ENCODE measurements at regions not wholly inside any gene's neighbourhood (a gene's known extent, or its start where the extent isn't known, plus 50 kb on each side); places are given as distances from the start of the nearest gene placed in this dataset.
"Not testable (repeated sequence)": the region's sequence is repeated elsewhere in the genome, so short reads cannot be mapped to it uniquely, and the experiment has no call there.

GRCh38 chrX:34839451-34839850 is 103.1 kb upstream of the FAM47B start:
- no peaks in the 10 kb centered on the region for H3K27me3 Mint-ChIP-seq
- no peak overlapping the region for H3K27ac Mint-ChIP-seq
- peaks cover 12% of the 10 kb centered on the region for H3K9me3 Mint-ChIP-seq (ENCODE audit: low read depth)
- H3K4me3 Mint-ChIP-seq (ENCODE audit: low read depth), result no peak overlapping the region
- H3K4me1 Mint-ChIP-seq (ENCODE audit: low read depth), result no peaks in the 10 kb centered on the region
- no peaks in the 10 kb centered on the region for H3K36me3 Mint-ChIP-seq (ENCODE audit: insufficient read depth)
- TF ChIP-seq CTCF (IDR thresholded peaks at IDR 0.05; ENCODE audit: unreplicated experiment), result no peak
- DNase-seq (ENCODE audit: low spot score, unreplicated experiment), result no peak

DNA sequence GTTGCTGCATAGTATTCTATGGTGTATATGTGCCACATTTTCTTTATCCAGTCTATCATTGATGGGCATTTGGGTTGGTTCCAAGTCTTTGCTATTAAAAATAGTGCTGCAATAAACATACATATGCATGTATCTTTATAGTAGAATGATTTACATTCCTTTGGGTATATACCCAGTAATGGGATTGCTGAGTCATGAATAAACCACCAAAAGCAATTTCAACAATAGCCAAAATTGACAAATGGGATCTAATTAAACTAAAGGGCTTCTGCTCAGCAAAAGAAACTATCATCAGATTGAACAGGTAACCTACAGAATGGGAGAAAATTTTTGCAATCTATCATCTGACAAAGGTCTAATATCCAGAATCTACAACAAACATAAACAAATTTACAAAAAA is 101.4 kb upstream of the FAM47B start:
- H3K4me3 Mint-ChIP-seq (ENCODE audit: low read depth); H3K27ac Mint-ChIP-seq; H3K36me3 Mint-ChIP-seq (ENCODE audit: insufficient read depth); H3K4me1 Mint-ChIP-seq (ENCODE audit: low read depth); DNase-seq (ENCODE audit: low spot score, unreplicated experiment); H3K27me3 Mint-ChIP-seq: not testable (repeated sequence)
- peaks cover 16% of the 10 kb centered on the region for H3K9me3 Mint-ChIP-seq (ENCODE audit: low read depth)

DNA sequence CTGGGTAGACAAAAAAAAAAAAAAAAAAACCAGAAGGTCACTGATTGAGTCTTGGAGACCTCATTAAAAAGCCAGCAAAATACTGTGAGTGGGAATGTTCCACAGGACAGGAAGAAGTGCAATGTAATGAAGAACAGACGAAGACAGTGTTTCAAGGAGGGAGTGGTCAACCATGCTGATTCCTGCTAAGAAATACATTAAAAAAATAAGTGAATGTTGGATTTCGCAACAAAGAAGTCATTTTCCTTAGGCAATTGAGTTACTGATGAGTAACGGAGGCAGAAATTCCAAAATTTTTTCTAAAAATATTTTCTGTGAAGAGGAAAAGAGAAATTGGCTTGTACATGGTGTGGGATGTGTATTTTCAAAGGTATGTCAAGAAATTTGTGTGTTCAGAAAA is 94.3 kb upstream of the FAM47B start:
- no peaks in the 10 kb centered on the region for H3K27me3 Mint-ChIP-seq
- H3K4me3 Mint-ChIP-seq (ENCODE audit: low read depth), result no peak overlapping the region
- peaks cover 4% of the 10 kb centered on the region for H3K9me3 Mint-ChIP-seq (ENCODE audit: low read depth)
- no peak overlapping the region for H3K27ac Mint-ChIP-seq
- H3K4me1 Mint-ChIP-seq (ENCODE audit: low read depth), result no peaks in the 10 kb centered on the region
- TF ChIP-seq CTCF (IDR thresholded peaks at IDR 0.05; ENCODE audit: unreplicated experiment), result no peak
- no peaks in the 10 kb centered on the region for H3K36me3 Mint-ChIP-seq (ENCODE audit: insufficient read depth)
- no peak for DNase-seq (ENCODE audit: low spot score, unreplicated experiment)

DNA sequence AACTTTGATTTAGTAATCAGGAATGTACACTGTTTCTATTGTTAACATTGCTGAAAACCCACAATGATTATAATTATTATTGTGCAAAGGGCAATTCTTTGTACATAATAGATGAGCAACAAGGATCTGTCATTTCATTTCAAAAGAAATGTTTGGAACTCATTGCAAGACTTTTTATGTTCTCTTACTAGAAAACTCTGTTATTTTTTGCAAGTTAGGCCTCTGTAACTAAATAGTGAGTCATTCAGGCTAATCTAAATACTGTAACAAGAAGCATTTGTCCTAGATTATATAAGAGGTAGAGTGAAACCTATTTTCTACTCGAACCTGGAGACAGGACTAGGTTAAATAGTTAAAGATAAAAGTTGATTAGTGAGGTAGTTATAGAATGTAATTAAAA is 93.2 kb upstream of the FAM47B start:
- Mint-ChIP-seq H3K4me3 (ENCODE audit: low read depth) (no peak overlapping the region), H3K27ac (no peak overlapping the region), H3K9me3 (ENCODE audit: low read depth) (peaks cover 4% of the 10 kb centered on the region), H3K27me3 (no peaks in the 10 kb centered on the region), H3K36me3 (ENCODE audit: insufficient read depth) (no peaks in the 10 kb centered on the region), H3K4me1 (ENCODE audit: low read depth) (no peaks in the 10 kb centered on the region)
- DNase-seq (ENCODE audit: low spot score, unreplicated experiment), result no peak
- TF ChIP-seq CTCF (IDR thresholded peaks at IDR 0.05; ENCODE audit: unreplicated experiment), result no peak

DNA sequence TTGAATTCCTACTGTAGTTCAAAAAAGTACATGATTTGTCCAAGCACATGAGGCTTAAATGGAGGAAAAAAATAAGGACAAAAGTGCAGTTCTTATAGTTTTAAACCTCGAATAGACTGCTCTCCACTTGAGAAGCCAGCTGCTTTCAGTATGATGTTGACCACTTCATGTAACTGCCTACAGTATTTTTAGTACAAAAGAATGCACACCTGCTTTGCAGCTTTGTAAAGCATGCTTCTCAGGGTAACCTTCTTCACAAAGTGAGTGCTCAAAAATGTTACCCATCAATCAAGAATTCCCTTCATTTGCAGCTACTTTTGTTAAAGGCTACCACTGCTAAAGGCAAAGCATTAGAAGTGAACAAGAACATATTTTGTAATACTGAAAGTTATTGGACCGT is 83.4 kb upstream of the FAM47B start:
- no peaks in the 10 kb centered on the region for H3K36me3 Mint-ChIP-seq (ENCODE audit: insufficient read depth)
- no peaks in the 10 kb centered on the region for H3K27me3 Mint-ChIP-seq
- no peak for TF ChIP-seq CTCF (IDR thresholded peaks at IDR 0.05; ENCODE audit: unreplicated experiment)
- no peaks in the 10 kb centered on the region for H3K4me1 Mint-ChIP-seq (ENCODE audit: low read depth)
- H3K4me3 Mint-ChIP-seq (ENCODE audit: low read depth), result no peak overlapping the region
- DNase-seq (ENCODE audit: low spot score, unreplicated experiment), result no peak
- no peak overlapping the region for H3K27ac Mint-ChIP-seq
- no peaks in the 10 kb centered on the region for H3K9me3 Mint-ChIP-seq (ENCODE audit: low read depth)

DNA sequence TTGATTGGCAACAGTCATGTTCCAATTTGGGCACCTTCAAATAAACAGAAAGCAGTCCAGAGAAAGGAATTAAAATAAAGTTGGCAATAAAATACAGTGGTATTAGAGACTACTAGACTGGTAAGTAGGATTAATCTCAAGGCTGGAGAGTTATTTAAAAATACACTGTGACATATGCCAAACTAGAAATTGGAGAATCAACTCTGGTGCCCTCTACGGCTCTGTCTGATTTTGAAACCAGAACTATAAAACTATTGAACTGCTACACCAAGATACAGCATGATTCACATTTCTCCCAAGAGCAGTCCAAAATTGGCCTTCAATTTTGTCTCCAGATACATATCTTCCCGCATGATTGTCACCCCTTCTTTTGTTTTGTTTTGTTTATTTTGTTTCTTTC is 78.7 kb upstream of the FAM47B start:
- Mint-ChIP-seq H3K36me3 (ENCODE audit: insufficient read depth) (no peaks in the 10 kb centered on the region), H3K4me3 (ENCODE audit: low read depth) (no peak overlapping the region), H3K9me3 (ENCODE audit: low read depth) (peaks cover 6% of the 10 kb centered on the region), H3K4me1 (ENCODE audit: low read depth) (no peaks in the 10 kb centered on the region), H3K27ac (no peak overlapping the region), H3K27me3 (no peaks in the 10 kb centered on the region)
- TF ChIP-seq CTCF (IDR thresholded peaks at IDR 0.05; ENCODE audit: unreplicated experiment), result no peak
- no peak for DNase-seq (ENCODE audit: low spot score, unreplicated experiment)
